ENCODE measurements at regions not wholly inside any gene's neighbourhood (a gene's known extent, or its start where the extent isn't known, plus 50 kb on each side); places are given as distances from the start of the nearest gene placed in this dataset.

- no peak for DNase-seq (ENCODE audit: low read depth in 4 of 4, low spot score in 2 of 4)
Observed at GRCh38 chr2:200751786-200752185, 59.9 kb upstream of the BZW1 start.

- DNase-seq (ENCODE audit: low read depth in 4 of 4, low spot score in 2 of 4): no peak
Observed at GRCh38 chr2:200752332-200752731, 59.4 kb upstream of the BZW1 start.

- no peak for DNase-seq (ENCODE audit: low read depth in 4 of 4, low spot score in 2 of 4)
Observed at GRCh38 chr2:200752835-200753234, 58.9 kb upstream of the BZW1 start.

GRCh38 chr2:200756618-200757321 lies 54.9 kb upstream of the BZW1 start:
- no peak for DNase-seq (ENCODE audit: low read depth in 4 of 4, low spot score in 2 of 4)

GRCh38 chr2:200757399-200757798 lies 54.3 kb upstream of the BZW1 start:
- DNase-seq (ENCODE audit: low read depth in 4 of 4, low spot score in 2 of 4): no peak

- DNase-seq (ENCODE audit: low read depth in 4 of 4, low spot score in 2 of 4): no peak
Observed at GRCh38 chr2:200758341-200758740, 53.4 kb upstream of the BZW1 start.

- DNase-seq (ENCODE audit: low read depth in 4 of 4, low spot score in 2 of 4): no peak
Observed at GRCh38 chr2:200761266-200761665, 50.4 kb upstream of the BZW1 start.

Measured in left renal cortex interstitium (tissue), 4 donors.